Activated T-cell treated with anti-CD3 and anti-CD28 coated beads, Interleukin-2, amount 50 U/mL, for 24 hours (primary cell): ENCODE measurements at regions not wholly inside any gene's neighbourhood (a gene's known extent, or its start where the extent isn't known, plus 50 kb on each side); places are given as distances from the start of the nearest gene placed in this dataset.

ENCODE experiments used
- DNase-seq: peaks from one replicate; pipeline ENCODE4 v3.0.0-alpha.2; 2020
- H3K27ac Mint-ChIP-seq: 2 replicates; pipeline ENCODE4 v1.8.0; 2020; ENCODE audit warnings: mild to moderate bottlenecking, mixed read lengths
- H3K27me3 Mint-ChIP-seq: 2 replicates; pipeline ENCODE4 v1.8.0; 2020; ENCODE audit warnings: mixed read lengths
- H3K36me3 Mint-ChIP-seq: 2 replicates; pipeline ENCODE4 v1.8.0; 2020; ENCODE audit warnings: low read depth, mixed read lengths
- H3K4me1 Mint-ChIP-seq: 2 replicates; pipeline ENCODE4 v1.8.0; 2020; ENCODE audit warnings: low read depth, mixed read lengths
- H3K4me3 Mint-ChIP-seq: 2 replicates; pipeline ENCODE4 v1.8.0; 2020; ENCODE audit warnings: mild to moderate bottlenecking, moderate library complexity, mixed read lengths
- H3K9me3 Mint-ChIP-seq: 2 replicates; pipeline ENCODE4 v1.8.0; 2020; ENCODE audit warnings: mixed read lengths

- Mint-ChIP-seq H3K36me3 (no peaks in the 10 kb centered on the region), H3K4me1 (no peaks in the 10 kb centered on the region), H3K4me3 (no peak overlapping the region), H3K27ac (no peak overlapping the region), H3K9me3 (no peaks in the 10 kb centered on the region), H3K27me3 (no peaks in the 10 kb centered on the region)
- DNase-seq: no peak
These were observed 280.0 kb downstream of the SLC6A15 start for GRCh38 chr12:84632556-84632955.

- Mint-ChIP-seq H3K9me3 (no peaks in the 10 kb centered on the region), H3K4me3 (no peak overlapping the region), H3K27ac (no peak overlapping the region)
These were observed 281.6 kb downstream of the SLC6A15 start for GRCh38 chr12:84631020-84631419.

GRCh38 chr12:84627593-84627992 is 285.0 kb downstream of the SLC6A15 start:
- Mint-ChIP-seq H3K27me3 (no peaks in the 10 kb centered on the region), H3K4me1 (no peaks in the 10 kb centered on the region), H3K27ac (no peak overlapping the region), H3K4me3 (no peak overlapping the region), H3K36me3 (no peaks in the 10 kb centered on the region), H3K9me3 (no peaks in the 10 kb centered on the region)
- DNase-seq: no peak

More at GRCh38 chr12:84631020-84631419, 281.6 kb downstream of the SLC6A15 start:
- DNase-seq: no peak
- Mint-ChIP-seq H3K4me1 (no peaks in the 10 kb centered on the region), H3K36me3 (no peaks in the 10 kb centered on the region), H3K27me3 (no peaks in the 10 kb centered on the region)

- DNase-seq: no peak
- Mint-ChIP-seq H3K4me3 (no peak overlapping the region), H3K4me1 (no peaks in the 10 kb centered on the region), H3K36me3 (no peaks in the 10 kb centered on the region), H3K27ac (no peak overlapping the region), H3K9me3 (no peaks in the 10 kb centered on the region), H3K27me3 (no peaks in the 10 kb centered on the region)
These were observed 288.0 kb downstream of the SLC6A15 start for GRCh38 chr12:84624601-84625000.

- H3K27me3 Mint-ChIP-seq: no peaks in the 10 kb centered on the region
- H3K36me3 Mint-ChIP-seq: no peaks in the 10 kb centered on the region
- no peak overlapping the region for H3K4me3 Mint-ChIP-seq
- no peak for DNase-seq
- no peaks in the 10 kb centered on the region for H3K9me3 Mint-ChIP-seq
- H3K27ac Mint-ChIP-seq: no peak overlapping the region
- H3K4me1 Mint-ChIP-seq: no peaks in the 10 kb centered on the region
These were observed 293.5 kb downstream of the SLC6A15 start for GRCh38 chr12:84619053-84619571.

GRCh38 chr12:84607170-84607819 is 305.3 kb downstream of the SLC6A15 start:
- Mint-ChIP-seq H3K27ac (no peak overlapping the region), H3K4me3 (no peak overlapping the region)

GRCh38 chr12:84605983-84606382 is 306.6 kb downstream of the SLC6A15 start:
- Mint-ChIP-seq H3K36me3 (no peaks in the 10 kb centered on the region), H3K27me3 (no peaks in the 10 kb centered on the region), H3K9me3 (no peaks in the 10 kb centered on the region), H3K27ac (no peak overlapping the region), H3K4me1 (no peaks in the 10 kb centered on the region), H3K4me3 (no peak overlapping the region)
- DNase-seq: no peak

More at GRCh38 chr12:84607170-84607819, 305.3 kb downstream of the SLC6A15 start:
- DNase-seq: no peak
- Mint-ChIP-seq H3K27me3 (no peaks in the 10 kb centered on the region), H3K4me1 (no peaks in the 10 kb centered on the region), H3K36me3 (no peaks in the 10 kb centered on the region), H3K9me3 (peaks cover 7% of the 10 kb centered on the region)

- Mint-ChIP-seq H3K27ac (no peak overlapping the region), H3K4me1 (no peaks in the 10 kb centered on the region), H3K27me3 (no peaks in the 10 kb centered on the region), H3K36me3 (no peaks in the 10 kb centered on the region), H3K4me3 (no peak overlapping the region), H3K9me3 (no peaks in the 10 kb centered on the region)
- DNase-seq: no peak
These were observed 308.0 kb downstream of the SLC6A15 start for GRCh38 chr12:84604551-84604950.

- Mint-ChIP-seq H3K4me3 (no peak overlapping the region), H3K27ac (no peak overlapping the region), H3K27me3 (no peaks in the 10 kb centered on the region), H3K4me1 (no peaks in the 10 kb centered on the region), H3K36me3 (no peaks in the 10 kb centered on the region), H3K9me3 (no peaks in the 10 kb centered on the region)
- no peak for DNase-seq
These were observed 308.9 kb downstream of the SLC6A15 start for GRCh38 chr12:84603484-84604248.

GRCh38 chr12:84601483-84601882 is 311.1 kb downstream of the SLC6A15 start:
- H3K27me3 Mint-ChIP-seq: no peaks in the 10 kb centered on the region
- H3K4me3 Mint-ChIP-seq: no peak overlapping the region
- H3K27ac Mint-ChIP-seq: no peak overlapping the region
- no peaks in the 10 kb centered on the region for H3K4me1 Mint-ChIP-seq
- H3K36me3 Mint-ChIP-seq: no peaks in the 10 kb centered on the region
- no peaks in the 10 kb centered on the region for H3K9me3 Mint-ChIP-seq
- DNase-seq: no peak

GRCh38 chr12:84599539-84599938 is 313.1 kb downstream of the SLC6A15 start:
- H3K9me3 Mint-ChIP-seq: no peaks in the 10 kb centered on the region
- no peaks in the 10 kb centered on the region for H3K36me3 Mint-ChIP-seq
- H3K27me3 Mint-ChIP-seq: no peaks in the 10 kb centered on the region
- no peaks in the 10 kb centered on the region for H3K4me1 Mint-ChIP-seq
- no peak overlapping the region for H3K27ac Mint-ChIP-seq
- DNase-seq: no peak
- no peak overlapping the region for H3K4me3 Mint-ChIP-seq

- Mint-ChIP-seq H3K4me3 (no peak overlapping the region), H3K27me3 (no peaks in the 10 kb centered on the region), H3K27ac (no peak overlapping the region), H3K36me3 (no peaks in the 10 kb centered on the region), H3K4me1 (no peaks in the 10 kb centered on the region), H3K9me3 (peaks cover 2% of the 10 kb centered on the region)
- DNase-seq: no peak
These were observed 316.3 kb downstream of the SLC6A15 start for GRCh38 chr12:84596266-84596665.

- peaks cover 2% of the 10 kb centered on the region for H3K9me3 Mint-ChIP-seq
- H3K36me3 Mint-ChIP-seq: no peaks in the 10 kb centered on the region
- no peaks in the 10 kb centered on the region for H3K4me1 Mint-ChIP-seq
These were observed 318.4 kb downstream of the SLC6A15 start for GRCh38 chr12:84594157-84594556.

GRCh38 chr12:84585776-84586395 is 326.7 kb downstream of the SLC6A15 start:
- Mint-ChIP-seq H3K4me3 (no peak overlapping the region), H3K9me3 (no peaks in the 10 kb centered on the region)

More at GRCh38 chr12:84594157-84594556, 318.4 kb downstream of the SLC6A15 start:
- H3K27ac Mint-ChIP-seq: no peak overlapping the region
- no peak for DNase-seq
- no peaks in the 10 kb centered on the region for H3K27me3 Mint-ChIP-seq
- no peak overlapping the region for H3K4me3 Mint-ChIP-seq

GRCh38 chr12:84572196-84572595 is 340.4 kb downstream of the SLC6A15 start:
- DNase-seq: no peak
- peaks cover 14% of the 10 kb centered on the region for H3K9me3 Mint-ChIP-seq
- no peaks in the 10 kb centered on the region for H3K4me1 Mint-ChIP-seq
- H3K36me3 Mint-ChIP-seq: no peaks in the 10 kb centered on the region
- no peaks in the 10 kb centered on the region for H3K27me3 Mint-ChIP-seq
- H3K4me3 Mint-ChIP-seq: no peak overlapping the region
- H3K27ac Mint-ChIP-seq: no peak overlapping the region

More at GRCh38 chr12:84585776-84586395, 326.7 kb downstream of the SLC6A15 start:
- no peaks in the 10 kb centered on the region for H3K36me3 Mint-ChIP-seq
- no peaks in the 10 kb centered on the region for H3K27me3 Mint-ChIP-seq
- no peak for DNase-seq
- H3K4me1 Mint-ChIP-seq: no peaks in the 10 kb centered on the region
- no peak overlapping the region for H3K27ac Mint-ChIP-seq
